SU-DHL-6 (cell line): ENCODE measurements at regions not wholly inside any gene's neighbourhood (a gene's known extent, or its start where the extent isn't known, plus 50 kb on each side); places are given as distances from the start of the nearest gene placed in this dataset.
A peak's percentile ranks its signal among the peaks of the same experiment; 100 is the strongest.
"Not testable (repeated sequence)": the region's sequence is repeated elsewhere in the genome, so short reads cannot be mapped to it uniquely, and the experiment has no call there.

Source experiments
- H2AFZ ChIP-seq: fragments of 200-600 bp; sonication (generic); 2 replicates; pipeline ENCODE4 v1.6.1; 2014; ENCODE audit warnings: low read depth, mild to moderate bottlenecking, moderate library complexity, mixed read lengths, antibody characterized with exemption, low read length; ENCODE audit not compliant: severe bottlenecking
- H3F3A ChIP-seq: fragments of 200-600 bp; shearing (Covaris generic); 2 replicates; pipeline ENCODE4 v1.6.0; 2016; ENCODE audit warnings: antibody characterized with exemption, mild to moderate bottlenecking; ENCODE audit not compliant: insufficient read depth
- H3K27ac ChIP-seq: fragments of 200-600 bp; sonication (generic); 2 replicates; pipeline ENCODE4 v1.5.1; 2016; ENCODE audit warnings: low read depth, mild to moderate bottlenecking, low read length, moderate library complexity, mixed read lengths
- H3K27me3 ChIP-seq: fragments of 200-600 bp; sonication (generic), shearing (Covaris generic); 2 replicates; pipeline ENCODE4 v1.6.0; 2014; ENCODE audit warnings: mild to moderate bottlenecking, low read length
- H3K36me3 ChIP-seq: fragments of 200-600 bp; sonication (generic); 2 replicates; pipeline ENCODE4 v1.6.1; 2014; ENCODE audit warnings: mild to moderate bottlenecking, low read length, mixed read lengths
- H3K4me2 ChIP-seq: fragments of 300-600, 200-600 bp; shearing (Covaris generic), sonication (generic); 2 replicates; pipeline ENCODE4 v1.6.0; 2014; ENCODE audit warnings: low read length, low read depth, mild to moderate bottlenecking; ENCODE audit not compliant: poor library complexity, severe bottlenecking
- H3K4me3 ChIP-seq: fragments of 200-600 bp; sonication (generic); 2 replicates; pipeline ENCODE4 v1.5.1; 2014; ENCODE audit warnings: antibody characterized with exemption, low read length, mild to moderate bottlenecking, mixed read lengths; ENCODE audit not compliant: insufficient read depth, poor library complexity, severe bottlenecking
- H3K79me2 ChIP-seq: fragments of 200-600 bp; sonication (generic); 2 replicates; pipeline ENCODE4 v1.6.1; 2014; ENCODE audit warnings: mild to moderate bottlenecking, low read length, moderate library complexity; ENCODE audit not compliant: insufficient read depth
- H3K9ac ChIP-seq: fragments of 200-600 bp; sonication (generic); 2 replicates; pipeline ENCODE4 v1.7.0; 2014; ENCODE audit warnings: mild to moderate bottlenecking, low read length
- H3K9me2 ChIP-seq: fragments of 200-600 bp; sonication (generic); replicated peaks from 2 replicates; pipeline ENCODE4 v1.6.1; 2014; ENCODE audit warnings: low read length; ENCODE audit not compliant: insufficient read depth
- H3K9me3 ChIP-seq: fragments of 200-600 bp; sonication (generic); 2 replicates; pipeline ENCODE4 v1.6.1; 2014; ENCODE audit warnings: low read length, mixed read lengths; ENCODE audit not compliant: insufficient read depth
- H4K20me1 ChIP-seq: fragments of 200-600 bp; sonication (generic); 2 replicates; pipeline ENCODE4 v1.6.1; 2014; ENCODE audit warnings: low read depth, mild to moderate bottlenecking, antibody characterized with exemption, low read length, moderate library complexity, mixed read lengths
- EZH2phosphoT487 ChIP-seq: fragments of 200-600 bp; sonication (generic), shearing (Covaris generic); conservative IDR thresholded peaks from 2 replicates; pipeline ENCODE4 v1.6.1; 2018; ENCODE audit warnings: mild to moderate bottlenecking, antibody characterized with exemption, low read length, moderate library complexity, mixed read lengths
- TF ChIP-seq, protein P1 (sequence below): fragments of 200-600 bp; sonication (generic); IDR thresholded peaks from one replicate; pipeline ENCODE4 v1.5.1; 2017; ENCODE audit warnings: antibody characterized with exemption, mild to moderate bottlenecking, low read length, moderate library complexity; ENCODE audit not compliant: insufficient read depth, poor library complexity, severe bottlenecking

GRCh38 chr6:67790569-67790968, 844.5 kb upstream of the ADGRB3 start:
- Histone ChIP-seq H3K9ac (no peak overlapping the region), H2AFZ (peak overlapping the region; percentile 70), H3K9me2 (no peaks in the 10 kb centered on the region), H3F3A (no peaks in the 10 kb centered on the region), H3K4me2 (peak overlapping the region; percentile 34), H3K27ac (no peak overlapping the region), H3K79me2 (no peaks in the 10 kb centered on the region), H3K4me3 (no peak overlapping the region), H3K9me3 (no peaks in the 10 kb centered on the region), H3K27me3 (no peaks in the 10 kb centered on the region), H3K36me3 (no peaks in the 10 kb centered on the region), H4K20me1 (no peaks in the 10 kb centered on the region)
- TF ChIP-seq, protein P1, sequence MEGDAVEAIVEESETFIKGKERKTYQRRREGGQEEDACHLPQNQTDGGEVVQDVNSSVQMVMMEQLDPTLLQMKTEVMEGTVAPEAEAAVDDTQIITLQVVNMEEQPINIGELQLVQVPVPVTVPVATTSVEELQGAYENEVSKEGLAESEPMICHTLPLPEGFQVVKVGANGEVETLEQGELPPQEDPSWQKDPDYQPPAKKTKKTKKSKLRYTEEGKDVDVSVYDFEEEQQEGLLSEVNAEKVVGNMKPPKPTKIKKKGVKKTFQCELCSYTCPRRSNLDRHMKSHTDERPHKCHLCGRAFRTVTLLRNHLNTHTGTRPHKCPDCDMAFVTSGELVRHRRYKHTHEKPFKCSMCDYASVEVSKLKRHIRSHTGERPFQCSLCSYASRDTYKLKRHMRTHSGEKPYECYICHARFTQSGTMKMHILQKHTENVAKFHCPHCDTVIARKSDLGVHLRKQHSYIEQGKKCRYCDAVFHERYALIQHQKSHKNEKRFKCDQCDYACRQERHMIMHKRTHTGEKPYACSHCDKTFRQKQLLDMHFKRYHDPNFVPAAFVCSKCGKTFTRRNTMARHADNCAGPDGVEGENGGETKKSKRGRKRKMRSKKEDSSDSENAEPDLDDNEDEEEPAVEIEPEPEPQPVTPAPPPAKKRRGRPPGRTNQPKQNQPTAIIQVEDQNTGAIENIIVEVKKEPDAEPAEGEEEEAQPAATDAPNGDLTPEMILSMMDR: no peak
- no peak for TF ChIP-seq EZH2phosphoT487

- not testable (repeated sequence) for H3K9ac ChIP-seq, H2AFZ ChIP-seq, H3F3A ChIP-seq, H3K4me2 ChIP-seq, H3K4me3 ChIP-seq, H4K20me1 ChIP-seq, H3K27me3 ChIP-seq, H3K27ac ChIP-seq, H3K36me3 ChIP-seq, H3K9me3 ChIP-seq, H3K79me2 ChIP-seq, H3K9me2 ChIP-seq
Observed at GRCh38 chr6:67787119-67787518, 848.0 kb upstream of the ADGRB3 start.

- H3K27me3 ChIP-seq: no peaks in the 10 kb centered on the region
- H3F3A ChIP-seq: no peaks in the 10 kb centered on the region
- H3K9ac ChIP-seq: no peak overlapping the region
- no peaks in the 10 kb centered on the region for H4K20me1 ChIP-seq
- H3K79me2 ChIP-seq: no peaks in the 10 kb centered on the region
- no peaks in the 10 kb centered on the region for H3K9me2 ChIP-seq
- H3K27ac ChIP-seq: no peak overlapping the region
- H2AFZ ChIP-seq: peak overlapping the region; percentile 21
- H3K36me3 ChIP-seq: no peaks in the 10 kb centered on the region
- H3K4me3 ChIP-seq: no peak overlapping the region
- TF ChIP-seq EZH2phosphoT487: no peak
- TF ChIP-seq, protein P1: no peak
- no peaks in the 10 kb centered on the region for H3K9me3 ChIP-seq
- H3K4me2 ChIP-seq: no peak overlapping the region
Observed at GRCh38 chr6:67779876-67780275, 855.2 kb upstream of the ADGRB3 start.

- no peak overlapping the region for H3K4me2 ChIP-seq
- no peak overlapping the region for H2AFZ ChIP-seq
Observed at GRCh38 chr6:67775333-67775732, 859.7 kb upstream of the ADGRB3 start.

More at GRCh38 chr6:67775333-67775732, 859.7 kb upstream of the ADGRB3 start:
- Histone ChIP-seq H3F3A (no peaks in the 10 kb centered on the region), H3K27ac (no peak overlapping the region), H3K79me2 (no peaks in the 10 kb centered on the region), H3K9me3 (no peaks in the 10 kb centered on the region), H3K4me3 (no peak overlapping the region), H3K36me3 (no peaks in the 10 kb centered on the region), H3K9ac (no peak overlapping the region), H3K9me2 (no peaks in the 10 kb centered on the region), H4K20me1 (no peaks in the 10 kb centered on the region), H3K27me3 (no peaks in the 10 kb centered on the region)
- TF ChIP-seq, protein P1: no peak
- TF ChIP-seq EZH2phosphoT487: no peak
